ENCODE measurements at regions not wholly inside any gene's neighbourhood (a gene's known extent, or its start where the extent isn't known, plus 50 kb on each side); places are given as distances from the start of the nearest gene placed in this dataset.

DNA sequence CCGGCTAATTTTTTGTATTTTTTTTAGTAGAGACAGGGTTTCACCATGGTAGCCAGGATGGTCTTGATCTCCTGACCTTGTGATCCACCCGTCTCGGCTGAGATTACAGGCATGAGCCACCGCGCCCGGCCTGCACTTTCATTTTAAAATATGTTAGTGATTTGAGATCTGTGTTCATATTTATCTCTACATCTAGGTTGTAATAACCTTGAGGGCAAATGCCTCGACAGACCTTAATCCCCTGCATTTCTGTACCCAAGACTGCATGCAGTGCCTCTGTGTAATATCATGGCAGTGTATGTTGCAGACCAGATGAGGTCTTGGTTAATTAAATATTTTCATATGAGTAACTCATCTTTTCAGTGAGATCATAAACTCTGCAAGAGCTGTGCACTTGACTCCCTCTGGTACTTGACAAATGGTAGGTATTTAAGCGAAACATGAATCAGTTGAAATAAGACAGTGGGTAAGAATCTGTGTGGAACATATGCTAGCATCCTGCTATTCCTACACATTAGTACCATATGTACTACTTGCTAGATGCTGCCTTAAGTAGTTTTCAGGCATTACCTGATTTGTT is 673.9 kb upstream of the ANKRD30A start:
- no peak for TF ChIP-seq POLR2A (IDR thresholded peaks at IDR 0.05)
- TF ChIP-seq, protein P1, sequence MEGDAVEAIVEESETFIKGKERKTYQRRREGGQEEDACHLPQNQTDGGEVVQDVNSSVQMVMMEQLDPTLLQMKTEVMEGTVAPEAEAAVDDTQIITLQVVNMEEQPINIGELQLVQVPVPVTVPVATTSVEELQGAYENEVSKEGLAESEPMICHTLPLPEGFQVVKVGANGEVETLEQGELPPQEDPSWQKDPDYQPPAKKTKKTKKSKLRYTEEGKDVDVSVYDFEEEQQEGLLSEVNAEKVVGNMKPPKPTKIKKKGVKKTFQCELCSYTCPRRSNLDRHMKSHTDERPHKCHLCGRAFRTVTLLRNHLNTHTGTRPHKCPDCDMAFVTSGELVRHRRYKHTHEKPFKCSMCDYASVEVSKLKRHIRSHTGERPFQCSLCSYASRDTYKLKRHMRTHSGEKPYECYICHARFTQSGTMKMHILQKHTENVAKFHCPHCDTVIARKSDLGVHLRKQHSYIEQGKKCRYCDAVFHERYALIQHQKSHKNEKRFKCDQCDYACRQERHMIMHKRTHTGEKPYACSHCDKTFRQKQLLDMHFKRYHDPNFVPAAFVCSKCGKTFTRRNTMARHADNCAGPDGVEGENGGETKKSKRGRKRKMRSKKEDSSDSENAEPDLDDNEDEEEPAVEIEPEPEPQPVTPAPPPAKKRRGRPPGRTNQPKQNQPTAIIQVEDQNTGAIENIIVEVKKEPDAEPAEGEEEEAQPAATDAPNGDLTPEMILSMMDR (IDR thresholded peaks at IDR 0.05) = no peak

All from upper lobe of left lung (tissue), 4 donors.